ENCODE measurements at regions not wholly inside any gene's neighbourhood (a gene's known extent, or its start where the extent isn't known, plus 50 kb on each side); places are given as distances from the start of the nearest gene placed in this dataset.

- Histone ChIP-seq H3F3A (ENCODE audit: low read depth) (no peaks in the 10 kb centered on the region), H2AFZ (replicated peaks) (no peak overlapping the region), H3K9ac (no peak overlapping the region), H3K9me3 (ENCODE audit: low read depth) (no peaks in the 10 kb centered on the region), H3K27ac (no peak overlapping the region), H3K4me2 (no peak overlapping the region), H3K27me3 (no peaks in the 10 kb centered on the region), H3K79me2 (ENCODE audit: low read depth) (no peaks in the 10 kb centered on the region), H3K4me1 (peaks cover 4% of the 10 kb centered on the region), H3K4me3 (no peak overlapping the region), H4K20me1 (ENCODE audit: low read depth) (no peaks in the 10 kb centered on the region), H3K36me3 (no peaks in the 10 kb centered on the region)
- TF ChIP-seq EZH2phosphoT487 (IDR thresholded peaks at IDR 0.05) (no peak), EZH2 (IDR thresholded peaks at IDR 0.05) (no peak), CTCF (IDR thresholded peaks at IDR 0.05) (no peak)
- Mint-ChIP-seq H3K27me3 (ENCODE audit: insufficient read depth, low read depth) (peaks cover 3% of the 10 kb centered on the region), H3K4me3 (no peak overlapping the region), H3K9me3 (no peaks in the 10 kb centered on the region), H3K4me1 (peaks cover 16% of the 10 kb centered on the region), H3K36me3 (no peaks in the 10 kb centered on the region), H3K27ac (no peak overlapping the region)
- no peak for DNase-seq (ENCODE audit: low spot score)
Measured at GRCh38 chr20:52289956-52290565, 98.5 kb upstream of the ZFP64 start.

DNA sequence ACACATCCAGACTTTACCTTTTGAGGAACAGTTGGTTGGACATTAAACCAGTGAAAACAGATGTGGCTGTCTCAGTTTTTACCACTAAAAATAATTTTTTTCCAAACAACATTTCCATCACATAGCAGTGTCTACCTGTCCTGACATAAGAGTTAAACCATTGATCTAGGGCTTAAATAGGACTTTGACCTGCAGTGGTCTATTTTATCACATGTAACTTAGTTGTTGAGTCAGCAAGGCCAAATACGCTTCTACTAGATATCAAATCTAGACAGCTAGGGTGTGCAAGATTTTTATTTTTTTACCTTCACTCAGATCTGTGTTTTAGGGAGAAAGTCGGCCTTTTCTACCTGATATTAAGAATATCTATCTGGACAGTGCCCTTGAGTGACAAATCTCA lies 88.8 kb upstream of the ZFP64 start:
- DNase-seq (ENCODE audit: low spot score) = no peak
- TF ChIP-seq CTCF (IDR thresholded peaks at IDR 0.05) = no peak
- TF ChIP-seq EZH2 (IDR thresholded peaks at IDR 0.05) = no peak
- TF ChIP-seq EZH2phosphoT487 (IDR thresholded peaks at IDR 0.05) = no peak
- Histone ChIP-seq H3K27me3 (no peaks in the 10 kb centered on the region), H2AFZ (replicated peaks) (no peak overlapping the region), H3K4me3 (no peak overlapping the region), H3K9me3 (ENCODE audit: low read depth) (no peaks in the 10 kb centered on the region), H3K79me2 (ENCODE audit: low read depth) (no peaks in the 10 kb centered on the region), H4K20me1 (ENCODE audit: low read depth) (no peaks in the 10 kb centered on the region), H3K9ac (no peak overlapping the region), H3K4me2 (no peak overlapping the region), H3K4me1 (no peaks in the 10 kb centered on the region), H3K27ac (no peak overlapping the region), H3F3A (ENCODE audit: low read depth) (no peaks in the 10 kb centered on the region), H3K36me3 (no peaks in the 10 kb centered on the region)
- Mint-ChIP-seq H3K27me3 (ENCODE audit: insufficient read depth, low read depth) (no peaks in the 10 kb centered on the region), H3K27ac (no peak overlapping the region), H3K4me1 (no peaks in the 10 kb centered on the region), H3K4me3 (no peak overlapping the region), H3K36me3 (no peaks in the 10 kb centered on the region), H3K9me3 (no peaks in the 10 kb centered on the region)

DNA sequence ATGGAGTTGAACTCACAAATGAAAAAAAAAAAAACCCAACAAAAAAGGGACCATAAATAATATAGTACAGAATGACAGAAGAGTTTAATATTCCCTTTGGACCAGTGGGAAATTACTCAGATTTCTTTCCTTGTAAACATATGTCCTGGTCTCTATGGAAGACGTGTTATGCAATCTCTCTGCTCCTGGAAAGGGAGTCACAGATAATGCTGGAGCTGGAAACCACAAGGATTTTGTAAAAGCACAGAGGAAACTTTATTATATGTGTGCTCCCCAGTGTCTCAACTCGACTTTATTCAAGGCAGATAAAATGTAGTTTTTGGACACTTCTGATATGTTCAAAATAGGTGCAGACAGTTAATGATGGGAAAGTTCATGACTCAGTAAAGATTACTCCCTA lies 88.1 kb upstream of the ZFP64 start:
- Histone ChIP-seq H3K27ac (no peak overlapping the region), H3K79me2 (ENCODE audit: low read depth) (no peaks in the 10 kb centered on the region), H2AFZ (replicated peaks) (no peak overlapping the region), H3K4me1 (no peaks in the 10 kb centered on the region), H4K20me1 (ENCODE audit: low read depth) (no peaks in the 10 kb centered on the region), H3K36me3 (no peaks in the 10 kb centered on the region), H3K27me3 (no peaks in the 10 kb centered on the region), H3K9ac (no peak overlapping the region), H3K9me3 (ENCODE audit: low read depth) (no peaks in the 10 kb centered on the region), H3K4me2 (no peak overlapping the region), H3F3A (ENCODE audit: low read depth) (no peaks in the 10 kb centered on the region), H3K4me3 (no peak overlapping the region)
- no peaks in the 10 kb centered on the region for H3K4me1 Mint-ChIP-seq
- H3K36me3 Mint-ChIP-seq = no peaks in the 10 kb centered on the region
- H3K9me3 Mint-ChIP-seq = no peaks in the 10 kb centered on the region
- no peak for TF ChIP-seq CTCF (IDR thresholded peaks at IDR 0.05)
- no peak for TF ChIP-seq EZH2 (IDR thresholded peaks at IDR 0.05)
- no peak for TF ChIP-seq EZH2phosphoT487 (IDR thresholded peaks at IDR 0.05)
- no peak for DNase-seq (ENCODE audit: low spot score)
- H3K27me3 Mint-ChIP-seq (ENCODE audit: insufficient read depth, low read depth) = no peaks in the 10 kb centered on the region
- no peak overlapping the region for H3K4me3 Mint-ChIP-seq
- no peak overlapping the region for H3K27ac Mint-ChIP-seq
